ENCODE measurements at regions not wholly inside any gene's neighbourhood (a gene's known extent, or its start where the extent isn't known, plus 50 kb on each side); places are given as distances from the start of the nearest gene placed in this dataset.

- H3K9ac ChIP-seq = no peak overlapping the region
- peaks cover 0 to 10% of the 10 kb centered on the region in 2 experiments; a peak in 1 of 4 replicates for H3K4me1 ChIP-seq (ENCODE audit: control insufficient read depth in 1 of 2, insufficient read depth in 2 of 2, low read depth in 1 of 2, low read length in 1 of 2)
- no peaks in the 10 kb centered on the region for H3K36me3 ChIP-seq (replicated peaks in 1 of 2; ENCODE audit: control insufficient read depth in 1 of 2, insufficient read depth in 2 of 2, low read length in 1 of 2)
- no peak overlapping the region for H3K27ac ChIP-seq (ENCODE audit: low read depth in 2 of 2, low read length in 1 of 2)
- no peak overlapping the region for H2AFZ ChIP-seq (ENCODE audit: low read depth)
- no peaks in the 10 kb centered on the region for H3K27me3 ChIP-seq (ENCODE audit: insufficient read depth)
- H3K79me2 ChIP-seq (ENCODE audit: insufficient read depth) = no peaks in the 10 kb centered on the region
- TF ChIP-seq ELF1 (IDR thresholded peaks at IDR 0.05) = no peak
- no peak for TF ChIP-seq NRF1 (IDR thresholded peaks at IDR 0.05; ENCODE audit: low read depth, low read length)
- H4K20me1 ChIP-seq (ENCODE audit: insufficient read depth) = no peaks in the 10 kb centered on the region
- no peaks in the 10 kb centered on the region for H3K9me2 ChIP-seq
- no peaks in the 10 kb centered on the region for H3K9me3 ChIP-seq
- CTCF ChIA-PET = interaction anchor here (1.1 kb wide), 1 partner anchor 11 kb away, joined by 4 read pairs; no protein-coding TSS in a partner anchor
- DNase-seq = no peak
- 93% methylated on average over 4 of the region's 5 CpGs for WGBS (ENCODE audit: low lambda C conversion rate)
- H3K4me2 ChIP-seq = no peak overlapping the region
- POLR2A ChIA-PET = no interaction called here
- no peaks in the 10 kb centered on the region for H3F3A ChIP-seq (replicated peaks; ENCODE audit: insufficient read depth)
- no peak overlapping the region for H3K4me3 ChIP-seq (ENCODE audit: low read depth in 2 of 2, low read length in 1 of 2)
Measured at GRCh38 chr9:129471201-129472019, 149.5 kb downstream of the C9orf50 start.

DNA sequence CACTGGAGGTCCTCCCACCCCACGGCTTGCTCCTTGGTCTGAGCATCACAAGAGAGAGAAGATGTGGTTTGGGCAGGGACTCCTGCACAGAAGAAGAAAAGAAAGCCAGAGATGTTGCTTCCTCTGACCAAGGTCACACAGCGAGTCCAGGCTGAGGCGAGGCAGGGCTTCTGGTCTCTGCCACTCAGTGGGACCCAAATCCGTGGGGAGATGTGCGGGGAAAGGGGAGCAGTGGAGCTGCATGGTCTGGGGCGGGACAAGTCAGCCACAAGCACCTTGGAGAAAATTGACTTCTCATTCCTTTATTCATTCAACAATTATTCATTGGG lies 150.9 kb downstream of the C9orf50 start:
- Histone ChIP-seq H2AFZ (ENCODE audit: low read depth) (no peak overlapping the region), H3K9me2 (no peaks in the 10 kb centered on the region), H3K79me2 (ENCODE audit: insufficient read depth) (no peaks in the 10 kb centered on the region), H3K4me2 (no peak overlapping the region), H3K4me1 (ENCODE audit: control insufficient read depth in 1 of 2, insufficient read depth in 2 of 2, low read depth in 1 of 2, low read length in 1 of 2) (peaks cover 12 to 25% of the 10 kb centered on the region in 2 experiments; a peak in 3 of 4 replicates), H3K27me3 (ENCODE audit: insufficient read depth) (no peaks in the 10 kb centered on the region), H4K20me1 (ENCODE audit: insufficient read depth) (no peaks in the 10 kb centered on the region), H3K9me3 (no peaks in the 10 kb centered on the region), H3K4me3 (ENCODE audit: low read depth in 2 of 2, low read length in 1 of 2) (no peak overlapping the region), H3K27ac (ENCODE audit: low read depth in 2 of 2, low read length in 1 of 2) (no peak overlapping the region), H3F3A (replicated peaks; ENCODE audit: insufficient read depth) (no peaks in the 10 kb centered on the region), H3K36me3 (replicated peaks in 1 of 2; ENCODE audit: control insufficient read depth in 1 of 2, insufficient read depth in 2 of 2, low read length in 1 of 2) (no peaks in the 10 kb centered on the region), H3K9ac (no peak overlapping the region)
- 89% methylated on average over 6 of the region's 6 CpGs for WGBS (ENCODE audit: low lambda C conversion rate)
- DNase-seq = no peak
- ChIA-PET POLR2A (no interaction called here), CTCF (interaction anchor here (1.4 kb wide), 1 partner anchor 10 kb away, joined by 4 read pairs; no protein-coding TSS in a partner anchor)
- TF ChIP-seq RXRA (IDR thresholded peaks at IDR 0.05; ENCODE audit: borderline replicate concordance, low read depth) (no peak), TEAD4 (IDR thresholded peaks at IDR 0.05; ENCODE audit: borderline replicate concordance, insufficient read depth) (no peak), TAF1 (IDR thresholded peaks at IDR 0.05; ENCODE audit: borderline replicate concordance, low read depth, low read length) (no peak)

- H3K4me2 ChIP-seq = no peak overlapping the region
- no peaks in the 10 kb centered on the region for H4K20me1 ChIP-seq (ENCODE audit: insufficient read depth)
- H3F3A ChIP-seq (replicated peaks; ENCODE audit: insufficient read depth) = no peaks in the 10 kb centered on the region
- WGBS (ENCODE audit: low lambda C conversion rate) = 92% methylated on average over 17 of the region's 20 CpGs
- H3K9me2 ChIP-seq = no peaks in the 10 kb centered on the region
- POLR2A ChIA-PET = no interaction called here
- H3K4me1 ChIP-seq (ENCODE audit: control insufficient read depth in 1 of 2, insufficient read depth in 2 of 2, low read depth in 1 of 2, low read length in 1 of 2) = peaks cover 15 to 28% of the 10 kb centered on the region in 2 experiments; a peak in 3 of 4 replicates
- H3K36me3 ChIP-seq (replicated peaks in 1 of 2; ENCODE audit: control insufficient read depth in 1 of 2, insufficient read depth in 2 of 2, low read length in 1 of 2) = no peaks in the 10 kb centered on the region
- no peak overlapping the region for H3K27ac ChIP-seq (ENCODE audit: low read depth in 2 of 2, low read length in 1 of 2)
- H3K4me3 ChIP-seq (ENCODE audit: low read depth in 2 of 2, low read length in 1 of 2) = no peak overlapping the region
- H3K79me2 ChIP-seq (ENCODE audit: insufficient read depth) = no peaks in the 10 kb centered on the region
- no peaks in the 10 kb centered on the region for H3K9me3 ChIP-seq
- H2AFZ ChIP-seq (ENCODE audit: low read depth) = no peak overlapping the region
- H3K9ac ChIP-seq = no peak overlapping the region
- no peaks in the 10 kb centered on the region for H3K27me3 ChIP-seq (ENCODE audit: insufficient read depth)
- CTCF ChIA-PET = interaction anchor here (0.6 to 1.4 kb wide), 2 partner anchors 10 to 53 kb away, joined by 3 to 4 read pairs; no protein-coding TSS in a partner anchor
- DNase-seq = no peak
- TF ChIP-seq RFX5 (IDR thresholded peaks at IDR 0.05; ENCODE audit: low read length) = no peak
- TF ChIP-seq FOXM1 (IDR thresholded peaks at IDR 0.05; ENCODE audit: low read depth) = no peak
- no peak for TF ChIP-seq ZBTB33 (IDR thresholded peaks at IDR 0.05; ENCODE audit: borderline replicate concordance, low read depth)
- no peak for TF ChIP-seq CHD2 (IDR thresholded peaks at IDR 0.05; ENCODE audit: low read length, partially characterized antibody)
- no peak for TF ChIP-seq MXI1 (IDR thresholded peaks at IDR 0.05; ENCODE audit: low read depth, low read length)
- no peak for TF ChIP-seq JUND (IDR thresholded peaks at IDR 0.05)
- TF ChIP-seq EP300 (IDR thresholded peaks at IDR 0.05; ENCODE audit: borderline replicate concordance in 1 of 2, low read depth in 1 of 2, low read length in 1 of 2) = no peak
Measured at GRCh38 chr9:129469188-129469987, 151.5 kb downstream of the C9orf50 start.
